Naive thymus-derived CD4-positive, alpha-beta T cell (primary cell): ENCODE measurements at regions not wholly inside any gene's neighbourhood (a gene's known extent, or its start where the extent isn't known, plus 50 kb on each side); places are given as distances from the start of the nearest gene placed in this dataset.

Experiments used
- ATAC-seq: fragments of 150-1000 bp; cut with Tn5 transposase; 2 replicates; pipeline ENCODE4 v1.10.0; 2021; ENCODE audit warnings: mild to moderate bottlenecking, moderate library complexity
- CTCF ChIA-PET: fragments of 350-600 bp; sonication (Branson Sonifier 250); formaldehyde crosslinking; loops from one replicate; lab custom pipeline; 2021; ENCODE audit warnings: antibody characterized with exemption; lab: Charles Lee
- POLR2A ChIA-PET: fragments of 350-600 bp; sonication (Branson Sonifier 250); formaldehyde crosslinking; loops from one replicate; lab custom pipeline; 2021; ENCODE audit warnings: antibody characterized with exemption, inconsistent platforms; lab: Charles Lee
- DNase-seq, 9 donors: peaks; one replicate each; pipeline versions ENCODE4 v3.0.0 to v3.0.0-alpha.2; 2020 to 2022; ENCODE audit warnings: mixed read lengths in 1 of 9
- H3K27ac ChIP-seq: one replicate; pipeline ENCODE4 v1.7.0; 2013; ENCODE audit warnings: mild to moderate bottlenecking, low read depth, low read length, moderate library complexity
- H3K27me3 ChIP-seq, 2 donors: one replicate each; pipeline ENCODE4 v1.7.0; 2013; ENCODE audit warnings: low read length in 2 of 2, mild to moderate bottlenecking in 2 of 2, moderate library complexity in 2 of 2; ENCODE audit not compliant: control insufficient read depth in 2 of 2, insufficient read depth in 2 of 2
- H3K36me3 ChIP-seq, 3 experiments: 1 replicate in 2 of 3; 2 replicates in 1 of 3; pipeline ENCODE4 v1.7.0; 2013; ENCODE audit warnings: low read length in 3 of 3, mild to moderate bottlenecking in 3 of 3, moderate library complexity in 1 of 3; ENCODE audit not compliant: insufficient read depth in 3 of 3, control insufficient read depth in 2 of 3
- H3K4me1 ChIP-seq, 2 donors: one replicate each; pipeline ENCODE4 v1.7.0; 2013; ENCODE audit warnings: low read length in 2 of 2, mild to moderate bottlenecking in 2 of 2, moderate library complexity in 1 of 2; ENCODE audit not compliant: control insufficient read depth in 2 of 2, insufficient read depth in 2 of 2
- H3K4me3 ChIP-seq: 2 replicates; pipeline ENCODE4 v1.7.0; 2013; ENCODE audit warnings: mild to moderate bottlenecking, low read length
- H3K9me3 ChIP-seq, 3 experiments: 1 replicate in 2 of 3; 2 replicates in 1 of 3; pipeline ENCODE4 v1.7.0; 2013; ENCODE audit warnings: low read length in 3 of 3; ENCODE audit not compliant: control insufficient read depth in 2 of 3
- H3K27ac Mint-ChIP-seq, 9 donors: one replicate each; pipeline ENCODE4 v1.8.0; 2020 to 2022; ENCODE audit warnings: mixed read lengths in 9 of 9, mild to moderate bottlenecking in 8 of 9, moderate library complexity in 5 of 9, inconsistent platforms in 2 of 9
- H3K27me3 Mint-ChIP-seq, 5 donors: one replicate each; pipeline ENCODE4 v1.8.0; 2021 to 2022; ENCODE audit warnings: mixed read lengths in 5 of 5, mild to moderate bottlenecking in 1 of 5
- H3K36me3 Mint-ChIP-seq, 5 donors: one replicate each; pipeline ENCODE4 v1.8.0; 2020 to 2022; ENCODE audit warnings: mixed read lengths in 5 of 5, mild to moderate bottlenecking in 3 of 5, inconsistent platforms in 1 of 5
- H3K4me1 Mint-ChIP-seq, 7 donors: one replicate each; pipeline ENCODE4 v1.8.0; 2020 to 2022; ENCODE audit warnings: mixed read lengths in 7 of 7, mild to moderate bottlenecking in 3 of 7, inconsistent platforms in 1 of 7
- H3K4me3 Mint-ChIP-seq, 10 donors: one replicate each; pipeline ENCODE4 v1.8.0; 2020 to 2022; ENCODE audit warnings: mild to moderate bottlenecking in 10 of 10, mixed read lengths in 10 of 10, moderate library complexity in 6 of 10, inconsistent platforms in 2 of 10
- H3K9me3 Mint-ChIP-seq, 11 donors: one replicate each; pipeline ENCODE4 v1.8.0; 2020 to 2022; ENCODE audit warnings: mixed read lengths in 11 of 11, mild to moderate bottlenecking in 4 of 11, inconsistent platforms in 1 of 11, moderate library complexity in 1 of 11
- intact Hi-C, 2 donors: fragments of 100-400 bp; cut with micrococcal nuclease; formaldehyde crosslinking; loops; one replicate each; pipeline ENCODE4 v1.15.1; 2023

DNA sequence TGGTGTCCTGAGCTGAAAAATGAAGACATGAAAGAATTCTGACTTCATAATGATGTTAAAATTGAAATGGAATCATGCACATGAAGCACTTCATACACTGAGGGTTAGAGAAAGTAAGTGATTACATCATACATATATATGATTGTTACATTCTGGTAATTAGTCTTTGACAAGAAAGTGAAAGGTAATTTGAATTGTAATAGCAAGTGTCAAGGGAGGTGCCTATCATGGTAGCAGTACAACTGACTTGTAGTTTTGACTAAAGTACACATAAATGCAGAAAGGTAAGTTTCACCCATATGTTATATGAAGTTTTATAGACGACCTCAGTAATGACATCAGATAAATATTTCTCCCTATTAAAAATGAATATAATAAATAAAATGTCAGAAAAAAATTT lies 1325.0 kb upstream of the GOT2 start:
- CTCF ChIA-PET, result no interaction called here
- intact Hi-C loops, result no loop called here
- H3K9me3 Mint-ChIP-seq, result peaks cover 2 to 34% (median 13%) of the 10 kb centered on the region in 11 donors
- POLR2A ChIA-PET, result no interaction called here
- no peak for ATAC-seq
- H3K36me3 ChIP-seq, result no peaks in the 10 kb centered on the region
- H3K4me3 Mint-ChIP-seq, result no peak overlapping the region
- H3K27me3 ChIP-seq, result no peaks in the 10 kb centered on the region
- H3K4me1 ChIP-seq, result no peaks in the 10 kb centered on the region
- H3K27me3 Mint-ChIP-seq, result no peaks in the 10 kb centered on the region
- no peak overlapping the region for H3K27ac ChIP-seq
- no peaks in the 10 kb centered on the region for H3K9me3 ChIP-seq
- DNase-seq, result no peak
- no peaks in the 10 kb centered on the region for H3K36me3 Mint-ChIP-seq
- no peak overlapping the region for H3K27ac Mint-ChIP-seq
- H3K4me1 Mint-ChIP-seq, result no peaks in the 10 kb centered on the region
- H3K4me3 ChIP-seq, result no peak overlapping the region

DNA sequence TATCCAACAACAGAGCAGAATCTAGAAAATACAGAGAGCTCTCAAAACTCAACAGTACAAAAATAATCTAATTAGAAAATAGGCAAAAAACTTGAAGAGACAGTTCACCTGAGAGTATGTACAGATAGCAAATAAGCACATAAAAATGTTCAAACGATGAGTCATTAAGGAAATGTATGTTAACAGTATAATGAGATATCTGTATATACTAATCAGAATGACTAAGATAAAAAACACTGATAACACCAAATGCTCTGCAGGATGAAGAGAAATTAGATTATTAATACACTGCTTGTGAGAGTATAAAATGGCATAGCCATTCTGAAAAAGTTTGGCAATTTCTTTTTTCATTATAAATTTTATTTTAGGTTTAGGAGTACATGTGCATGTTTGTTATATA lies 1307.6 kb upstream of the GOT2 start:
- Mint-ChIP-seq H3K36me3 (no peaks in the 10 kb centered on the region), H3K9me3 (peaks cover 0 to 31% (median 8%) of the 10 kb centered on the region in 11 donors), H3K4me1 (no peaks in the 10 kb centered on the region), H3K27me3 (no peaks in the 10 kb centered on the region), H3K27ac (no peak overlapping the region), H3K4me3 (no peak overlapping the region)
- H3K36me3 ChIP-seq, result no peaks in the 10 kb centered on the region
- intact Hi-C loops, result no loop called here
- no peak overlapping the region for H3K4me3 ChIP-seq
- CTCF ChIA-PET, result no interaction called here
- no peaks in the 10 kb centered on the region for H3K4me1 ChIP-seq
- POLR2A ChIA-PET, result no interaction called here
- H3K27me3 ChIP-seq, result no peaks in the 10 kb centered on the region
- H3K27ac ChIP-seq, result no peak overlapping the region
- H3K9me3 ChIP-seq, result no peaks in the 10 kb centered on the region
- ATAC-seq (no peak), DNase-seq (no peak)

DNA sequence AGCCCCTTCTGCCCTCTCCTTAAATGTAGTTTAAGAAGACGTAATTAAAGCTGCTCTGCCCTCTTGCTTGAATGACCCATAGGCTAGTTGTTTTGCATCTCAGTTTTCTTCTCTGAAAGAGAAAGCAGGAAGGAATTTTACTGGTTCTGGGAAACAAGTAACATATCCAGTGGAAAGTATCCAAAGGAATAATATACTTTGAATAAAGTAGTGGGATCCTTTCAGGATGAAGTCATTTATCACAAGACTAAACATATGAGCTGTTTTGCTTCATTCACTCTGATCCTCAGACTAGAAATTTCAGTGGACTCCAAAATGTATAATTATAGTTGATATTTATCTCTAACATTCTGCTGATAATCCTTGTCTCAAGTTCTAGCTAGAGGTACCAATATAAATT lies 1297.6 kb upstream of the GOT2 start:
- CTCF ChIA-PET, result no interaction called here
- Histone ChIP-seq H3K9me3 (peaks cover 0 to 8% (median 0%) of the 10 kb centered on the region in 3 experiments), H3K27me3 (no peaks in the 10 kb centered on the region), H3K27ac (no peak overlapping the region), H3K4me3 (no peak overlapping the region), H3K36me3 (no peaks in the 10 kb centered on the region), H3K4me1 (no peaks in the 10 kb centered on the region)
- Mint-ChIP-seq H3K4me3 (no peak overlapping the region), H3K9me3 (peaks cover 4 to 28% (median 12%) of the 10 kb centered on the region in 11 donors), H3K4me1 (no peaks in the 10 kb centered on the region), H3K27me3 (no peaks in the 10 kb centered on the region), H3K27ac (no peak overlapping the region), H3K36me3 (no peaks in the 10 kb centered on the region)
- ATAC-seq (no peak), DNase-seq (no peak)
- POLR2A ChIA-PET, result no interaction called here
- intact Hi-C loops, result no loop called here

DNA sequence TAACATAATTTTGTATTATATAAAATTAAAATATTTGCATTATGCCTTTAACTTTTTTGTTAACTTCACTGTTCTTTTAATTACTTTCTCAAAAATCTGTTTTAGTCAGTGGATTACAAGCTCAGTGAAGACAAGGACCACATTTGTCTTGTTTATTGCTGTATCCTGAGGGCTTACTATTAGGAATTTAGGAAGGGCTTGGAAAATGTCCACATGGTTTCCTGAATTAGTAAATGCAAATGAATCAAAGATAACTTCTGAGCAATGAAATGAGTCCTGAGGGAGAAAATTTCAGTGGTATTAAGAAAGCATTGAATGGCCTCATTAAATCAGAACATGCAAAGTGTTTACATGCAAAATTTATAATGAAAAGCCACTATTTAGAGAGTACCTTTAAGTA lies 1293.2 kb upstream of the GOT2 start:
- POLR2A ChIA-PET, result no interaction called here
- H3K4me3 Mint-ChIP-seq, result no peak overlapping the region
- H3K9me3 Mint-ChIP-seq, result peaks cover 0 to 13% (median 4%) of the 10 kb centered on the region in 11 donors
- Histone ChIP-seq H3K27me3 (no peaks in the 10 kb centered on the region), H3K36me3 (no peaks in the 10 kb centered on the region), H3K4me3 (no peak overlapping the region), H3K9me3 (no peaks in the 10 kb centered on the region), H3K4me1 (no peaks in the 10 kb centered on the region), H3K27ac (no peak overlapping the region)
- CTCF ChIA-PET, result no interaction called here
- no peaks in the 10 kb centered on the region for H3K27me3 Mint-ChIP-seq
- DNase-seq (no peak), ATAC-seq (no peak)
- H3K4me1 Mint-ChIP-seq, result no peaks in the 10 kb centered on the region
- intact Hi-C loops, result no loop called here
- H3K27ac Mint-ChIP-seq, result no peak overlapping the region
- H3K36me3 Mint-ChIP-seq, result no peaks in the 10 kb centered on the region

DNA sequence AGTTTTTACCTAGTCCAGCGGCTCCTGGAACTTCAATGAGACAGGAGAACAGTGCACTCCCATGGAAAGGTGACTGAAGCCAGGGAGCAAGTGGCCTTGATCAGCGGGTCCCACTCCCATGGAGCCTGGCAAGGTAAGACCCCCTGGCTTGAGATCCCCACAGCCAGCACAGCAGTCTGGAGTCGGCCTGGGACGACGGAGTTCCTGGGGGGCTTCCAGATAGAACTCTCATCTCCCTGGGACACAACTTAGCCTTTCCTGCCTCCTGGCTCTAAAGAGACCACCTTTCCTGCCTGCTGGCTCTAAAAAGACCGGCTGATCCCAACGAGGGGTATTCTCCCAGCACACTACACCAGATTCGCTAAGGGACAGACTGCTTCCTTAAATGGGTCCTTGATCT lies 1279.0 kb upstream of the GOT2 start:
- no peak overlapping the region for H3K27ac ChIP-seq
- no peaks in the 10 kb centered on the region for H3K4me1 ChIP-seq
- CTCF ChIA-PET, result no interaction called here
- no peak overlapping the region for H3K4me3 ChIP-seq
- no peaks in the 10 kb centered on the region for H3K27me3 ChIP-seq
- intact Hi-C loops, result no loop called here
- no peaks in the 10 kb centered on the region for H3K27me3 Mint-ChIP-seq
- peaks cover 7 to 50% (median 19%) of the 10 kb centered on the region in 11 donors for H3K9me3 Mint-ChIP-seq
- ATAC-seq (no peak), DNase-seq (no peak)
- no peaks in the 10 kb centered on the region for H3K4me1 Mint-ChIP-seq
- POLR2A ChIA-PET, result no interaction called here
- no peaks in the 10 kb centered on the region for H3K36me3 ChIP-seq
- H3K27ac Mint-ChIP-seq, result no peak overlapping the region
- no peaks in the 10 kb centered on the region for H3K36me3 Mint-ChIP-seq
- H3K9me3 ChIP-seq, result no peaks in the 10 kb centered on the region
- H3K4me3 Mint-ChIP-seq, result no peak overlapping the region

DNA sequence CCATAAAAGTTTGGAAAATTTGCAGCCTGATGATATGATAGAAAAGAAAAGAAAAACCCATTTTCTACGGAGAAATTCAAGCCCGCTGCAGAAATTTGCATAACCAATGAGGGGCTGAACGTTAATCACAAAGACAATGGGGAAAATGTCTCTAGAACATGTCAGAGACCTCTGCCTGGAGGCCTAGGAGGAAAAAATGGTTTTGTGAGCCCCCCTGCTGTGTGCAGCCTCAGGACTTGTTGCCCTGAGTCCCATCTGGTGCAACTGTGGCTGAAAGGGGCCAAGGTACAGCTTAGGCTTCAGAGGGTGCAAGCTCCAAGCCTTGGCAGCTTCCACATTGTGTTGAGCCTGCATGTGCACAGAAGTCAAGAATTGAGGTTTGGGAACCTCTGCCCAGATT lies 1267.4 kb upstream of the GOT2 start:
- H3K4me1 ChIP-seq, result no peaks in the 10 kb centered on the region
- ATAC-seq (no peak), DNase-seq (no peak)
- intact Hi-C loops, result no loop called here
- H3K36me3 Mint-ChIP-seq, result no peaks in the 10 kb centered on the region
- no peak overlapping the region for H3K4me3 ChIP-seq
- no peaks in the 10 kb centered on the region for H3K4me1 Mint-ChIP-seq
- ChIA-PET POLR2A (no interaction called here), CTCF (no interaction called here)
- H3K27ac Mint-ChIP-seq, result no peak overlapping the region
- H3K9me3 Mint-ChIP-seq, result peaks cover 4 to 29% (median 10%) of the 10 kb centered on the region in 11 donors
- H3K27me3 Mint-ChIP-seq, result no peaks in the 10 kb centered on the region
- no peak overlapping the region for H3K4me3 Mint-ChIP-seq
- peaks cover 0 to 4% (median 0%) of the 10 kb centered on the region in 3 experiments for H3K9me3 ChIP-seq
- no peak overlapping the region for H3K27ac ChIP-seq
- no peaks in the 10 kb centered on the region for H3K27me3 ChIP-seq
- no peaks in the 10 kb centered on the region for H3K36me3 ChIP-seq

DNA sequence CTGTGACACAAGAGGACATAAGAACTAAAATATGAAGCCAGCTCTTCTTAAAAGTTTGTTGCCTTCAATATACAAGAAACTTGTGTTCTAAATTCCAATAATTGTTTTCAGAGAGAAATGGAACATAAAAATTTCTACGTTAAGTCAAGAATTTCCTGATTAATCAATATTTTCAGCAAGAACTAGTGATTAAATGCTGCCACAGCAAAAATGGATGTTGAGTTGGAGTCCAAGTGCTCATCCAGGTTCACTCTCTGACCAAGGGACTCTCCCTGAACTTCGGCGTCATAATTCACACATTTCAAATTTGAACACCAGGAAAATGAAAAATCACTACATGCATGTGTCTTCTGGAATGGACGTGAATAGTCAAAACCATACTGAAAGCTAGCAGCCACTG lies 1263.6 kb upstream of the GOT2 start:
- Mint-ChIP-seq H3K4me3 (no peak overlapping the region), H3K27ac (no peak overlapping the region), H3K27me3 (no peaks in the 10 kb centered on the region), H3K4me1 (no peaks in the 10 kb centered on the region), H3K9me3 (peaks cover 10 to 45% (median 17%) of the 10 kb centered on the region in 11 donors), H3K36me3 (no peaks in the 10 kb centered on the region)
- no peaks in the 10 kb centered on the region for H3K27me3 ChIP-seq
- peaks cover 0 to 4% (median 0%) of the 10 kb centered on the region in 3 experiments for H3K9me3 ChIP-seq
- H3K27ac ChIP-seq, result no peak overlapping the region
- no peaks in the 10 kb centered on the region for H3K36me3 ChIP-seq
- DNase-seq (no peak), ATAC-seq (no peak)
- no peak overlapping the region for H3K4me3 ChIP-seq
- no peaks in the 10 kb centered on the region for H3K4me1 ChIP-seq
- intact Hi-C loops, result no loop called here
- POLR2A ChIA-PET, result no interaction called here
- CTCF ChIA-PET, result no interaction called here
